Neural cell (in vitro differentiated cells): ENCODE measurements at regions not wholly inside any gene's neighbourhood (a gene's known extent, or its start where the extent isn't known, plus 50 kb on each side); places are given as distances from the start of the nearest gene placed in this dataset.

ENCODE experiments used
- H2AFZ ChIP-seq: fragments of 200-600, 300-800 bp; sonication (generic), shearing (Covaris generic); 2 replicates; pipeline ENCODE4 v1.6.0; 2014; ENCODE audit warnings: low read depth, mild to moderate bottlenecking, antibody characterized with exemption, low read length, moderate library complexity
- H3F3A ChIP-seq: fragments of 200-600 bp; shearing (Covaris generic); 2 replicates; pipeline ENCODE4 v1.6.1; 2016; ENCODE audit warnings: mild to moderate bottlenecking, moderate library complexity, mixed read lengths, antibody characterized with exemption, low read length; ENCODE audit not compliant: insufficient read depth, poor library complexity, severe bottlenecking
- H3K27ac ChIP-seq: fragments of 200-600, 300-800 bp; sonication (generic), shearing (Covaris generic); 2 replicates; pipeline ENCODE4 v1.5.1; 2014; ENCODE audit warnings: mild to moderate bottlenecking, low read length, moderate library complexity
- H3K27me3 ChIP-seq: fragments of 300-800, 200-600 bp; sonication (generic), shearing (Covaris generic); 2 replicates; pipeline ENCODE4 v1.6.0; 2014; ENCODE audit warnings: mild to moderate bottlenecking, low read depth, low read length, moderate library complexity; ENCODE audit not compliant: insufficient read depth
- H3K36me3 ChIP-seq: fragments of 300-800, 200-600 bp; sonication (generic), shearing (Covaris generic); 2 replicates; pipeline ENCODE4 v1.5.1; 2014; ENCODE audit warnings: mild to moderate bottlenecking, antibody characterized with exemption, low read length, moderate library complexity; ENCODE audit not compliant: insufficient read depth
- H3K4me2 ChIP-seq: fragments of 300-800, 200-600 bp; sonication (generic), shearing (Covaris generic); 2 replicates; pipeline ENCODE4 v1.6.0; 2014; ENCODE audit warnings: mild to moderate bottlenecking, low read length
- H3K4me3 ChIP-seq: fragments of 300-800, 200-600 bp; sonication (generic), shearing (Covaris generic); 2 replicates; pipeline ENCODE4 v1.5.1; 2014; ENCODE audit warnings: mild to moderate bottlenecking, low read length, moderate library complexity
- H3K79me2 ChIP-seq: fragments of 200-600 bp; shearing (Covaris generic); replicated peaks from 2 replicates; pipeline ENCODE4 v1.6.0; 2014; ENCODE audit warnings: mild to moderate bottlenecking, low read length, moderate library complexity; ENCODE audit not compliant: insufficient read depth
- H3K9ac ChIP-seq: fragments of 300-800, 200-600 bp; sonication (generic), shearing (Covaris generic); 2 replicates; pipeline ENCODE4 v1.6.1; 2016; ENCODE audit warnings: mild to moderate bottlenecking, low read length, mixed read lengths
- H3K9me2 ChIP-seq: fragments of 200-600 bp; shearing (Covaris generic); 2 replicates; pipeline ENCODE4 v1.6.1; 2016; ENCODE audit warnings: mild to moderate bottlenecking, low read length, mixed read lengths; ENCODE audit not compliant: insufficient read depth
- H3K9me3 ChIP-seq: fragments of 200-600, 300-800 bp; sonication (generic), shearing (Covaris generic); 2 replicates; pipeline ENCODE4 v1.6.1; 2016; ENCODE audit warnings: mild to moderate bottlenecking, mixed run types, low read length, moderate library complexity, mixed read lengths
- H4K20me1 ChIP-seq: fragments of 200-600 bp; shearing (Covaris generic); 2 replicates; pipeline ENCODE4 v1.6.1; 2016; ENCODE audit warnings: mild to moderate bottlenecking, mixed run types; ENCODE audit not compliant: insufficient read depth
- EP300 ChIP-seq: fragments of 450-650 bp; conservative IDR thresholded peaks from 2 replicates; pipeline ENCODE4 v1.6.1; 2014; ENCODE audit warnings: antibody characterized with exemption, mild to moderate bottlenecking, moderate library complexity; ENCODE audit not compliant: poor library complexity, severe bottlenecking
- EZH2 ChIP-seq: fragments of 200-600, 300-800 bp; shearing (Covaris generic), sonication (generic); IDR thresholded peaks from 2 replicates; pipeline ENCODE4 v1.6.1; 2014; ENCODE audit warnings: antibody characterized with exemption, low read length, borderline replicate concordance, mild to moderate bottlenecking; ENCODE audit not compliant: insufficient read depth, poor library complexity, severe bottlenecking
- MXI1 ChIP-seq: fragments of 450-650 bp; conservative IDR thresholded peaks from 2 replicates; pipeline ENCODE4 v1.6.1; 2014; ENCODE audit warnings: antibody characterized with exemption, mild to moderate bottlenecking; ENCODE audit not compliant: poor library complexity, severe bottlenecking
- POLR2AphosphoS5 ChIP-seq: IDR thresholded peaks from 2 replicates; pipeline ENCODE4 v1.6.1; 2012
- RAD21 ChIP-seq: fragments of 450-650 bp; conservative IDR thresholded peaks from 2 replicates; pipeline ENCODE4 v1.6.1; 2014; ENCODE audit warnings: antibody characterized with exemption, mild to moderate bottlenecking, moderate library complexity
- SMC3 ChIP-seq: fragments of 450-650 bp; conservative IDR thresholded peaks from 2 replicates; pipeline ENCODE4 v1.6.1; 2014; ENCODE audit warnings: antibody characterized with exemption, mild to moderate bottlenecking, moderate library complexity; ENCODE audit not compliant: poor library complexity
- TAF1 ChIP-seq: IDR thresholded peaks from 2 replicates; pipeline ENCODE4 v1.6.1; 2012; ENCODE audit warnings: low read depth
- TF ChIP-seq, protein P1 (sequence below): IDR thresholded peaks from 2 replicates; pipeline ENCODE4 v1.6.1; 2012; ENCODE audit warnings: borderline replicate concordance
- TF ChIP-seq, protein P2 (sequence below): fragments of 450-650 bp; IDR thresholded peaks from 2 replicates; pipeline ENCODE4 v1.5.1; 2014; ENCODE audit warnings: antibody characterized with exemption, mild to moderate bottlenecking, moderate library complexity; ENCODE audit not compliant: poor library complexity, severe bottlenecking

DNA sequence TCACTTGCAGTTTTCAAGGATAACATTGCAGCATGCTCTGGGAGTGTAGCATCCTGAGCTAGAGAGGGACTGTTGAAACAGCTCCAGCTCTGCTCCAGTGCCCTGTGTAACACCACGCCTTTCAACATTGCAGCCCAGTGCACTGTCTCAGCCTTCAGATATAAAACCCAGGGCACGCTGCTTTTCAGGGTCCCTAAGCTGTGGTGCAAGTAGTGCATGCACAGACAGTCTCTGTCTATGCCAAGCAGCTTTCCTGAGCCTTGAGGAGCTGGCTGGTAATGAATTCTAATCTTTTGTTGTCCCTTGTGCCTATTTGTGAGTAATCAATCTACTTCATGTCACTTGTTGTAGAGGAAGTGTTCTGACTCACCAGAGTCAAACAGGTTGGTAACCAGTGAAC, 897.0 kb downstream of the ARAP2 start:
- Histone ChIP-seq H3K9ac (no peak overlapping the region), H3K9me2 (no peaks in the 10 kb centered on the region), H3K27ac (no peak overlapping the region), H3K79me2 (no peaks in the 10 kb centered on the region), H3K4me2 (no peak overlapping the region), H2AFZ (no peak overlapping the region), H3K9me3 (no peaks in the 10 kb centered on the region), H3K27me3 (no peaks in the 10 kb centered on the region), H3K36me3 (no peaks in the 10 kb centered on the region), H3F3A (no peaks in the 10 kb centered on the region), H3K4me3 (no peak overlapping the region), H4K20me1 (no peaks in the 10 kb centered on the region)
- TF ChIP-seq TAF1 (no peak), SMC3 (no peak), RAD21 (no peak), POLR2AphosphoS5 (no peak), MXI1 (no peak), EP300 (no peak), EZH2 (no peak)
- TF ChIP-seq, protein P1, sequence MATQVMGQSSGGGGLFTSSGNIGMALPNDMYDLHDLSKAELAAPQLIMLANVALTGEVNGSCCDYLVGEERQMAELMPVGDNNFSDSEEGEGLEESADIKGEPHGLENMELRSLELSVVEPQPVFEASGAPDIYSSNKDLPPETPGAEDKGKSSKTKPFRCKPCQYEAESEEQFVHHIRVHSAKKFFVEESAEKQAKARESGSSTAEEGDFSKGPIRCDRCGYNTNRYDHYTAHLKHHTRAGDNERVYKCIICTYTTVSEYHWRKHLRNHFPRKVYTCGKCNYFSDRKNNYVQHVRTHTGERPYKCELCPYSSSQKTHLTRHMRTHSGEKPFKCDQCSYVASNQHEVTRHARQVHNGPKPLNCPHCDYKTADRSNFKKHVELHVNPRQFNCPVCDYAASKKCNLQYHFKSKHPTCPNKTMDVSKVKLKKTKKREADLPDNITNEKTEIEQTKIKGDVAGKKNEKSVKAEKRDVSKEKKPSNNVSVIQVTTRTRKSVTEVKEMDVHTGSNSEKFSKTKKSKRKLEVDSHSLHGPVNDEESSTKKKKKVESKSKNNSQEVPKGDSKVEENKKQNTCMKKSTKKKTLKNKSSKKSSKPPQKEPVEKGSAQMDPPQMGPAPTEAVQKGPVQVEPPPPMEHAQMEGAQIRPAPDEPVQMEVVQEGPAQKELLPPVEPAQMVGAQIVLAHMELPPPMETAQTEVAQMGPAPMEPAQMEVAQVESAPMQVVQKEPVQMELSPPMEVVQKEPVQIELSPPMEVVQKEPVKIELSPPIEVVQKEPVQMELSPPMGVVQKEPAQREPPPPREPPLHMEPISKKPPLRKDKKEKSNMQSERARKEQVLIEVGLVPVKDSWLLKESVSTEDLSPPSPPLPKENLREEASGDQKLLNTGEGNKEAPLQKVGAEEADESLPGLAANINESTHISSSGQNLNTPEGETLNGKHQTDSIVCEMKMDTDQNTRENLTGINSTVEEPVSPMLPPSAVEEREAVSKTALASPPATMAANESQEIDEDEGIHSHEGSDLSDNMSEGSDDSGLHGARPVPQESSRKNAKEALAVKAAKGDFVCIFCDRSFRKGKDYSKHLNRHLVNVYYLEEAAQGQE: no peak
- TF ChIP-seq, protein P2, sequence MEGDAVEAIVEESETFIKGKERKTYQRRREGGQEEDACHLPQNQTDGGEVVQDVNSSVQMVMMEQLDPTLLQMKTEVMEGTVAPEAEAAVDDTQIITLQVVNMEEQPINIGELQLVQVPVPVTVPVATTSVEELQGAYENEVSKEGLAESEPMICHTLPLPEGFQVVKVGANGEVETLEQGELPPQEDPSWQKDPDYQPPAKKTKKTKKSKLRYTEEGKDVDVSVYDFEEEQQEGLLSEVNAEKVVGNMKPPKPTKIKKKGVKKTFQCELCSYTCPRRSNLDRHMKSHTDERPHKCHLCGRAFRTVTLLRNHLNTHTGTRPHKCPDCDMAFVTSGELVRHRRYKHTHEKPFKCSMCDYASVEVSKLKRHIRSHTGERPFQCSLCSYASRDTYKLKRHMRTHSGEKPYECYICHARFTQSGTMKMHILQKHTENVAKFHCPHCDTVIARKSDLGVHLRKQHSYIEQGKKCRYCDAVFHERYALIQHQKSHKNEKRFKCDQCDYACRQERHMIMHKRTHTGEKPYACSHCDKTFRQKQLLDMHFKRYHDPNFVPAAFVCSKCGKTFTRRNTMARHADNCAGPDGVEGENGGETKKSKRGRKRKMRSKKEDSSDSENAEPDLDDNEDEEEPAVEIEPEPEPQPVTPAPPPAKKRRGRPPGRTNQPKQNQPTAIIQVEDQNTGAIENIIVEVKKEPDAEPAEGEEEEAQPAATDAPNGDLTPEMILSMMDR: no peak

DNA sequence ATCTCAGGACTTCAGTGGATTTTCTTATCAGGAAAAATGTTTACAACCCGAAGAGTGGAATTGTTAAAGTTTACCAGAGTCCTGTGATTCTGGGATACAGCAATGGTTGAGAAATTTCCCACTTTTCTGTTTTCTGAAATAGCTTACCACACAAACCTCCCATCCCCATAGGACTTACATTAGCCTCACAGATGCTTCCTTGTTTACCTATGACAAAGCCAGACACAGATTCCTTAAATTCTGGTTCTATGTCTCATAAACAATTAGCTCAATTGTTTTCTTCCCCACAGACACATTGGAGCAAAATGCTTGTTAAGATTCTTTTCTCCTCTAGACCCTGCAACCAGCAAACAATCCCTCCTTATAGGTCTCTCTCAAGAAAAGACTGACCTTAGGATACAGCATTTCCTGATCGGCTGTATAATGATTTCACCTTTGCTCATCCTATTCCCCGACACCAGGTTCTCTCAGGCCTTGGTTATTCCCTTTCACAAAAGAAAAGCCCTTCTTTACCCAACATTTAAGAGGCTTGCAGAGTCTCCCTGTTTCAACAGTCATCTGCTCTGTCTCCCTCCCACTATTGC, 886.2 kb downstream of the ARAP2 start:
- H3K36me3 ChIP-seq: no peaks in the 10 kb centered on the region
- H3K27me3 ChIP-seq: no peaks in the 10 kb centered on the region
- H3F3A ChIP-seq: no peaks in the 10 kb centered on the region
- H3K27ac ChIP-seq: no peak overlapping the region
- H3K9me2 ChIP-seq: no peaks in the 10 kb centered on the region
- H2AFZ ChIP-seq: no peak overlapping the region
- no peaks in the 10 kb centered on the region for H4K20me1 ChIP-seq
- H3K9me3 ChIP-seq: no peaks in the 10 kb centered on the region
- no peak overlapping the region for H3K9ac ChIP-seq
- no peak for TF ChIP-seq EP300
- TF ChIP-seq EZH2: no peak
- no peak for TF ChIP-seq MXI1
- no peak for TF ChIP-seq RAD21
- no peak for TF ChIP-seq SMC3
- TF ChIP-seq, protein P2: no peak
- no peak for TF ChIP-seq POLR2AphosphoS5
- TF ChIP-seq TAF1: no peak
- no peak overlapping the region for H3K4me3 ChIP-seq
- no peak overlapping the region for H3K4me2 ChIP-seq
- no peaks in the 10 kb centered on the region for H3K79me2 ChIP-seq
